Epithelial cell of proximal tubule (primary cell): ENCODE measurements at regions not wholly inside any gene's neighbourhood (a gene's known extent, or its start where the extent isn't known, plus 50 kb on each side); places are given as distances from the start of the nearest gene placed in this dataset.

Experiments used
- DNase-seq: peaks from one replicate; pipeline ENCODE4 v3.0.0-alpha.2; 2011; ENCODE audit warnings: low read depth
- H3K4me3 ChIP-seq: 2 replicates; pipeline ENCODE4 v1.5.1; 2011; ENCODE audit warnings: low read depth, mild to moderate bottlenecking, low read length
- CTCF ChIP-seq: conservative IDR thresholded peaks from 2 replicates; pipeline ENCODE4 v1.5.1; 2012; ENCODE audit warnings: low read depth, mild to moderate bottlenecking, low read length

GRCh38 chr5:25950681-25951080 lies 1087.7 kb downstream of the CDH9 start:
- no peak for TF ChIP-seq CTCF
- no peak for DNase-seq
- H3K4me3 ChIP-seq = no peak overlapping the region

GRCh38 chr5:25948278-25948677 lies 1090.1 kb downstream of the CDH9 start:
- no peak for TF ChIP-seq CTCF
- no peak for DNase-seq
- H3K4me3 ChIP-seq = no peak overlapping the region

DNA sequence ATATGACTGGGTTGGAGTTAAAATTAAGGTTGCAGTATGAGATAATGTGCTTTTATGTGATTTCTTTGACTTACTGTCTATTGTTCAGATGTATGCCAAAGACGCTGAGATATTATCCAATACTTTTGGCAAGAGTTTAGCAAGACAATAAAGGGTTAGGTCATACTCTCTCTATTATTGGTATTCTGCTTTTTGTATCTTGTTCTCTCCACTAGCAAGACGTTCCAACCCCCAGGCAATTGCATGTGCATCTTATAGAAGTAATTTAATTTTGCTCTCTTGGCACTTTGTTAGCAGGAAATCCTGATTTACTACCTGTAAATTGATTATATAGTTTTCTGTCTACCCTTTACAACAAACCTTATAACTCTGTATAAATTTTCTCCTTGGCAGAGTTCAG lies 1093.6 kb downstream of the CDH9 start:
- no peak for TF ChIP-seq CTCF
- no peak for DNase-seq

DNA sequence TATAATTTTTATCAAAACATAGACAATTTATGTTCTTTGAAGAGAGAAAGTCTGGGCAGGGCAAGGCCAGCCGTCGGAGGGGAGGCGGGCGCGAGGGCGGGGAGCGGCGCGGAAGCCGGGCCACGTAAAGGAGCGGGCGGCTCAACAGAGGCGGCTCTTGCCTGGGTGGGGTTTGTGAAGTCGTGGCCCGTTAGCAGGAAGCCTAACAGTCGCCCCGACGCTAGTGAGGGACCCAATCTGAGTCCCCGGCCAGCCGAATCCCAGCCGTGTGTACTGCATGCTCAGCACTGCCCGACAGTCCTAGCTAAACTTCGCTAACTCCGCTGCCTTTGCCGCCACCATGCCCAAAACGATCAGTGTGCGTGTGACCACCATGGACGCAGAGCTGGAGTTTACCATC lies 1129.2 kb downstream of the CDH9 start:
- no peak for DNase-seq
- no peak overlapping the region for H3K4me3 ChIP-seq
- TF ChIP-seq CTCF = no peak

More for the DNA sequence above, 1093.6 kb downstream of the CDH9 start:
- H3K4me3 ChIP-seq = no peak overlapping the region

GRCh38 chr5:25905646-25906045 lies 1132.7 kb downstream of the CDH9 start:
- no peak for TF ChIP-seq CTCF

GRCh38 chr5:25892211-25892610 lies 1146.2 kb downstream of the CDH9 start:
- peak; percentile 3 for DNase-seq
- no peak for TF ChIP-seq CTCF
- no peak overlapping the region for H3K4me3 ChIP-seq

More at GRCh38 chr5:25905646-25906045, 1132.7 kb downstream of the CDH9 start:
- H3K4me3 ChIP-seq = no peak overlapping the region
- no peak for DNase-seq

- DNase-seq = peak; percentile 6
- H3K4me3 ChIP-seq = no peak overlapping the region
- TF ChIP-seq CTCF = no peak
These were observed 1146.7 kb downstream of the CDH9 start for GRCh38 chr5:25891691-25892090.
